BJ (cell line): ENCODE measurements at regions not wholly inside any gene's neighbourhood (a gene's known extent, or its start where the extent isn't known, plus 50 kb on each side); places are given as distances from the start of the nearest gene placed in this dataset.

Source experiments
- CTCF ChIA-PET: fragments of 350-600 bp; formaldehyde crosslinking; extraction: SDS; loops from one replicate; lab custom pipeline; 2021; ENCODE audit warnings: antibody characterized with exemption, inconsistent platforms; lab: Yijun Ruan, JAX
- POLR2A ChIA-PET: fragments of 300-600 bp; sonication (Branson Sonifier 250); formaldehyde crosslinking; extraction: SDS; loops from one replicate; lab custom pipeline; 2021; ENCODE audit warnings: antibody characterized with exemption; lab: Charles Lee
- DNase-seq: peaks from one replicate; pipeline ENCODE4 v3.0.0-alpha.2; 2011; ENCODE audit warnings: low read depth
- H3K27me3 ChIP-seq: 2 replicates; pipeline ENCODE4 v1.6.0; 2011; ENCODE audit warnings: low read length; ENCODE audit not compliant: control insufficient read depth, insufficient read depth
- H3K36me3 ChIP-seq: 2 replicates; pipeline ENCODE4 v1.5.1; 2011; ENCODE audit warnings: low read length; ENCODE audit not compliant: control insufficient read depth, insufficient read depth
- H3K4me3 ChIP-seq: 2 replicates; pipeline ENCODE4 v1.5.1; 2011; ENCODE audit warnings: low read depth, mild to moderate bottlenecking, control low read depth, low read length
- CTCF ChIP-seq: IDR thresholded peaks from 2 replicates; pipeline ENCODE4 v1.5.1; 2011; ENCODE audit warnings: low read depth, mild to moderate bottlenecking, control low read depth, inconsistent platforms, low read length, moderate library complexity; ENCODE audit not compliant: insufficient read depth

GRCh38 chr5:162567644-162568043 is 500.1 kb downstream of the GABRG2 start:
- Histone ChIP-seq H3K4me3 (no peak overlapping the region), H3K36me3 (no peaks in the 10 kb centered on the region), H3K27me3 (no peaks in the 10 kb centered on the region)
- no peak for DNase-seq
- CTCF ChIA-PET = no interaction called here
- no peak for TF ChIP-seq CTCF
- POLR2A ChIA-PET = no interaction called here

- ChIA-PET CTCF (no interaction called here), POLR2A (no interaction called here)
- no peak overlapping the region for H3K4me3 ChIP-seq
- no peaks in the 10 kb centered on the region for H3K27me3 ChIP-seq
- H3K36me3 ChIP-seq = no peaks in the 10 kb centered on the region
- no peak for TF ChIP-seq CTCF
- DNase-seq = no peak
Observed at GRCh38 chr5:162573758-162574157, 506.2 kb downstream of the GABRG2 start.

- TF ChIP-seq CTCF = no peak
- no peak overlapping the region for H3K4me3 ChIP-seq
- POLR2A ChIA-PET = no interaction called here
- DNase-seq = no peak
- no peaks in the 10 kb centered on the region for H3K36me3 ChIP-seq
- CTCF ChIA-PET = no interaction called here
- no peaks in the 10 kb centered on the region for H3K27me3 ChIP-seq
Observed at GRCh38 chr5:162591724-162592123, 524.2 kb downstream of the GABRG2 start.

- POLR2A ChIA-PET = no interaction called here
- DNase-seq = no peak
- no peak overlapping the region for H3K4me3 ChIP-seq
- CTCF ChIA-PET = no interaction called here
- H3K27me3 ChIP-seq = no peaks in the 10 kb centered on the region
- no peaks in the 10 kb centered on the region for H3K36me3 ChIP-seq
- 0 out of 2 replicates have a peak, but pooled peaks have one; percentile 2 for TF ChIP-seq CTCF
Observed at GRCh38 chr5:162593881-162594280, 526.3 kb downstream of the GABRG2 start.

GRCh38 chr5:162603443-162604070 is 536.0 kb downstream of the GABRG2 start:
- Histone ChIP-seq H3K4me3 (no peak overlapping the region), H3K36me3 (no peaks in the 10 kb centered on the region), H3K27me3 (no peaks in the 10 kb centered on the region)
- ChIA-PET POLR2A (no interaction called here), CTCF (no interaction called here)
- DNase-seq = no peak
- no peak for TF ChIP-seq CTCF
